Endothelial cell of umbilical vein (primary cell): ENCODE measurements at regions not wholly inside any gene's neighbourhood (a gene's known extent, or its start where the extent isn't known, plus 50 kb on each side); places are given as distances from the start of the nearest gene placed in this dataset.

ENCODE experiments used
- BruUV-seq: library from RNA; stranded (reverse); fragments of 400-500 nt; replicated peaks from 2 replicates; lab custom pipeline; 2021; lab: Mats Ljungman, UMichigan
- CTCF ChIA-PET: fragments of 300-600, 350-600 bp; sonication (Branson Sonifier 250); formaldehyde crosslinking; loops from one replicate; lab custom pipeline; 2021; ENCODE audit warnings: antibody characterized with exemption, inconsistent platforms; lab: Charles Lee
- POLR2A ChIA-PET: fragments of 300-600, 350-600 bp; sonication (Branson Sonifier 250); formaldehyde crosslinking; loops from one replicate; lab custom pipeline; 2021; ENCODE audit warnings: antibody characterized with exemption, inconsistent platforms; lab: Charles Lee
- DNase-seq: peaks from one replicate; pipeline ENCODE4 v3.0.0-alpha.2; 2011; ENCODE audit warnings: low read depth, low spot score
- FAIRE-seq: peaks from 2 replicates; lab custom pipeline; 2011; peaks lifted over from hg19 to GRCh38; lab: Jason Lieb, UNC
- H2AFZ ChIP-seq: 2 replicates; pipeline ENCODE4 v1.6.0; 2012; ENCODE audit warnings: low read depth, low read length, control low read depth, inconsistent platforms
- H3K27ac ChIP-seq: 2 replicates; pipeline ENCODE4 v1.5.1; 2011; ENCODE audit warnings: low read depth, mild to moderate bottlenecking, control low read depth, low read length, moderate library complexity; ENCODE audit not compliant: insufficient read depth
- H3K27me3 ChIP-seq, 2 experiments: 2 replicates each; pipeline versions ENCODE4 v1.6.0 to v1.6.1; 2011; ENCODE audit warnings: low read length in 2 of 2, mixed read lengths in 1 of 2; ENCODE audit not compliant: control insufficient read depth in 2 of 2, insufficient read depth in 2 of 2
- H3K36me3 ChIP-seq, 2 experiments: 2 replicates in 1 of 2; 3 replicates in 1 of 2; pipeline ENCODE4 v1.5.1; 2011; ENCODE audit warnings: low read length in 2 of 2, mild to moderate bottlenecking in 1 of 2, moderate library complexity in 1 of 2; ENCODE audit not compliant: control insufficient read depth in 2 of 2, insufficient read depth in 2 of 2; ENCODE audit errors: extremely low read depth in 1 of 2
- H3K4me1 ChIP-seq: 3 replicates; pipeline ENCODE4 v1.5.1; 2011; ENCODE audit warnings: mild to moderate bottlenecking, low read length; ENCODE audit not compliant: control insufficient read depth, insufficient read depth; ENCODE audit errors: extremely low read depth
- H3K4me2 ChIP-seq: 2 replicates; pipeline ENCODE4 v1.6.1; 2011; ENCODE audit warnings: low read length, control low read depth, mixed read lengths; ENCODE audit not compliant: insufficient read depth
- H3K4me3 ChIP-seq, 3 experiments: fragments of 200-600 bp in 1 of 3; sonication (generic), shearing (Covaris generic) in 1 of 3; replicated peaks in 1 of 3; 2 replicates each; pipeline ENCODE4 v1.5.1; 2011 to 2016; ENCODE audit warnings: control low read depth in 3 of 3, low read length in 3 of 3, mild to moderate bottlenecking in 2 of 3, inconsistent platforms in 1 of 3, low read depth in 1 of 3, moderate library complexity in 1 of 3; ENCODE audit not compliant: insufficient read depth in 1 of 3
- H3K79me2 ChIP-seq: 2 replicates; pipeline ENCODE4 v1.6.0; 2012; ENCODE audit warnings: low read length, inconsistent platforms; ENCODE audit not compliant: control insufficient read depth, insufficient read depth
- H3K9ac ChIP-seq: replicated peaks from 2 replicates; pipeline ENCODE3; 2011; ENCODE audit warnings: low read length, control low read depth; ENCODE audit not compliant: insufficient read depth; ENCODE audit errors: extremely low read depth
- H3K9me1 ChIP-seq: replicated peaks from 3 replicates; pipeline ENCODE4 v1.6.0; 2011; ENCODE audit warnings: mild to moderate bottlenecking, low read length; ENCODE audit not compliant: control insufficient read depth, insufficient read depth; ENCODE audit errors: extremely low read depth
- H3K9me3 ChIP-seq: replicated peaks from 2 replicates; pipeline ENCODE4 v1.5.1; 2012; ENCODE audit warnings: low read length, inconsistent platforms; ENCODE audit not compliant: control insufficient read depth, insufficient read depth
- H4K20me1 ChIP-seq: replicated peaks from 2 replicates; pipeline ENCODE3; 2011; ENCODE audit warnings: mild to moderate bottlenecking, low read length; ENCODE audit not compliant: control insufficient read depth, insufficient read depth; ENCODE audit errors: extremely low read depth
- CTCF ChIP-seq, 2 donors: IDR thresholded peaks; 1 replicate in 1 of 2; 2 replicates in 1 of 2; pipeline ENCODE4 v1.5.1; 2011; ENCODE audit warnings: low read length in 2 of 2, mild to moderate bottlenecking in 2 of 2, moderate library complexity in 2 of 2, control low read depth in 1 of 2, inconsistent platforms in 1 of 2, low read depth in 1 of 2; ENCODE audit not compliant: insufficient read depth in 1 of 2; ENCODE audit errors: extremely low read depth in 1 of 2
- EZH2 ChIP-seq: IDR thresholded peaks from 2 replicates; pipeline ENCODE4 v1.6.1; 2012; ENCODE audit warnings: borderline replicate concordance, low read depth, mild to moderate bottlenecking, moderate library complexity, low read length, inconsistent platforms; ENCODE audit not compliant: severe bottlenecking
- FOS ChIP-seq: IDR thresholded peaks from 2 replicates; pipeline ENCODE4 v1.6.1; 2011; ENCODE audit warnings: mild to moderate bottlenecking, low read length, moderate library complexity, borderline replicate concordance; ENCODE audit not compliant: insufficient read depth
- GATA2 ChIP-seq: IDR thresholded peaks from 2 replicates; pipeline ENCODE4 v1.7.0; 2011; ENCODE audit warnings: low read depth, mild to moderate bottlenecking, moderate library complexity, mixed read lengths, low read length; ENCODE audit not compliant: insufficient read length, insufficient read depth
- JUN ChIP-seq: IDR thresholded peaks from 2 replicates; pipeline ENCODE4 v1.6.1; 2011; ENCODE audit warnings: borderline replicate concordance, low read depth; ENCODE audit not compliant: insufficient read length, insufficient read depth
- MAX ChIP-seq: IDR thresholded peaks from 2 replicates; pipeline ENCODE4 v1.6.1; 2011; ENCODE audit not compliant: insufficient read depth, insufficient read length
- MYC ChIP-seq: IDR thresholded peaks from one replicate; pipeline ENCODE4 v1.6.1; 2011; ENCODE audit warnings: mild to moderate bottlenecking, low read depth, low read length
- POLR2A ChIP-seq: IDR thresholded peaks from 2 replicates; pipeline ENCODE4 v1.6.1; 2012; ENCODE audit warnings: low read depth, mild to moderate bottlenecking, control low read depth, low read length
- POLR2AphosphoS5 ChIP-seq: IDR thresholded peaks from 2 replicates; pipeline ENCODE4 v1.6.1; 2012; ENCODE audit warnings: low read depth, mild to moderate bottlenecking, control low read depth, low read length, moderate library complexity; ENCODE audit not compliant: insufficient read depth
- dilution Hi-C: fragments of 300-500 bp; cut with MboI; formaldehyde crosslinking; loops from one replicate; pipeline ENCODE4 v1.15.0; 2019; ENCODE audit warnings: low sequenced_read_pairs; ENCODE audit not compliant: extremely low pct_ligation_motif_present
- intact Hi-C: fragments of 100-400 bp; cut with micrococcal nuclease; formaldehyde crosslinking; loops from one replicate; pipeline ENCODE4 v1.10.0; 2022

- Histone ChIP-seq H3K4me1 (no peaks in the 10 kb centered on the region), H3K9me3 (no peaks in the 10 kb centered on the region), H3K9ac (no peak overlapping the region), H3K27ac (no peak overlapping the region), H3K4me2 (no peak overlapping the region), H3K4me3 (no peak overlapping the region), H4K20me1 (no peaks in the 10 kb centered on the region), H3K36me3 (no peaks in the 10 kb centered on the region), H3K9me1 (no peaks in the 10 kb centered on the region), H3K79me2 (no peaks in the 10 kb centered on the region), H3K27me3 (no peaks in the 10 kb centered on the region), H2AFZ (no peak overlapping the region)
- FAIRE-seq (no peak), DNase-seq (no peak)
- dilution Hi-C loops: no loop called here
- ChIA-PET CTCF (no interaction called here), POLR2A (no interaction called here)
- TF ChIP-seq POLR2A (no peak), MAX (no peak), FOS (no peak), GATA2 (no peak), JUN (no peak), EZH2 (no peak), MYC (no peak)
- no TSS peak for BruUV-seq
- intact Hi-C loops: no loop called here
Measured at GRCh38 chr20:10132387-10132786, 86.2 kb upstream of the SNAP25 start.

GRCh38 chr20:10133532-10133931 lies 85.1 kb upstream of the SNAP25 start:
- ChIA-PET POLR2A (no interaction called here), CTCF (no interaction called here)
- Histone ChIP-seq H3K4me2 (no peak overlapping the region), H4K20me1 (no peaks in the 10 kb centered on the region), H3K4me1 (no peaks in the 10 kb centered on the region), H3K36me3 (no peaks in the 10 kb centered on the region), H3K9me1 (no peaks in the 10 kb centered on the region), H3K27me3 (peaks cover 0 to 2% of the 10 kb centered on the region in 2 experiments), H3K79me2 (no peaks in the 10 kb centered on the region), H3K4me3 (no peak overlapping the region), H3K9me3 (no peaks in the 10 kb centered on the region), H3K27ac (no peak overlapping the region), H2AFZ (no peak overlapping the region), H3K9ac (no peak overlapping the region)
- intact Hi-C loops: no loop called here
- TF ChIP-seq MAX: no peak
- TF ChIP-seq POLR2AphosphoS5: no peak
- TF ChIP-seq CTCF (IDR thresholded peaks at IDR 0.05; ENCODE audit: extremely low read depth in 1 of 2, insufficient read depth in 1 of 2, low read depth in 1 of 2, low read length in 2 of 2): no peak
- TF ChIP-seq FOS: no peak
- TF ChIP-seq POLR2A: no peak
- no peak for TF ChIP-seq GATA2
- TF ChIP-seq JUN: no peak
- TF ChIP-seq EZH2: no peak
- TF ChIP-seq MYC: no peak
- DNase-seq (no peak), FAIRE-seq (no peak)
- no TSS peak for BruUV-seq
- dilution Hi-C loops: no loop called here
